ENCODE measurements at regions not wholly inside any gene's neighbourhood (a gene's known extent, or its start where the extent isn't known, plus 50 kb on each side); places are given as distances from the start of the nearest gene placed in this dataset.

DNA sequence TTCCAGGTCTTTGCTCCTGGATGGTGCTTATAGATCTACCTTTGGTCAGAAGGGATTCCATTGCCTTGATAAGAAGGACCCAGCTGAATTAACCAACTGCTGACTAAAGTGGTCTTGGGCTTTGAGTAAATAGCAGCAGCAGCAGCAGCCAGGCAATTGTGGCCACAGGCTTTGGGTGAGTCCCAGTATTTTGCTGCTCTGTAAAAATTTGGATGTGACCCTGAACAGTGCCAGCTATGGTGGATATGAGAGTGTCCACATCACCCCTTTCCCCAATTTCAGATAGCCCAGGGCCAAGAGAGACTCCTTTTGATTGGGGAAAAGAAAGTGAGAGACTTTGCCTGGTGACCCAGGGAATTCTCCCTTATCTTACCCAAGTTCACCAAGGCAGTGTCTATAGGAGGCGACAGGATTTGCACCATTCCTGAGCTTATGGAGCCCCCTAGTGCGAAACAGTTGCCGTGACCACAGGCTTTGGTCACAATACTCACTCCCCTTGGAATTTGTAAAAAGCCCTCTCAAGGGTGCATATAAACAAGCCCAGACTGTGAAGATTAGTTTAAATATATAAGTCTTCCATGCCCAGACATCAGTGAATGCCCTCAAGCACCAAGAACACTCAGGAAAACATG lies 518.0 kb downstream of the TMA16 start:
- Histone ChIP-seq H3K4me3 (replicated peaks; ENCODE audit: low read depth, low read length) (no peak overlapping the region), H3K36me3 (ENCODE audit: control insufficient read depth, insufficient read depth, low read length) (no peaks in the 10 kb centered on the region), H3K27me3 (replicated peaks; ENCODE audit: control insufficient read depth, insufficient read depth, low read length) (no peaks in the 10 kb centered on the region)
- no peak for DNase-seq (ENCODE audit: extremely low read depth, insufficient read length)
- TF ChIP-seq, protein P1, sequence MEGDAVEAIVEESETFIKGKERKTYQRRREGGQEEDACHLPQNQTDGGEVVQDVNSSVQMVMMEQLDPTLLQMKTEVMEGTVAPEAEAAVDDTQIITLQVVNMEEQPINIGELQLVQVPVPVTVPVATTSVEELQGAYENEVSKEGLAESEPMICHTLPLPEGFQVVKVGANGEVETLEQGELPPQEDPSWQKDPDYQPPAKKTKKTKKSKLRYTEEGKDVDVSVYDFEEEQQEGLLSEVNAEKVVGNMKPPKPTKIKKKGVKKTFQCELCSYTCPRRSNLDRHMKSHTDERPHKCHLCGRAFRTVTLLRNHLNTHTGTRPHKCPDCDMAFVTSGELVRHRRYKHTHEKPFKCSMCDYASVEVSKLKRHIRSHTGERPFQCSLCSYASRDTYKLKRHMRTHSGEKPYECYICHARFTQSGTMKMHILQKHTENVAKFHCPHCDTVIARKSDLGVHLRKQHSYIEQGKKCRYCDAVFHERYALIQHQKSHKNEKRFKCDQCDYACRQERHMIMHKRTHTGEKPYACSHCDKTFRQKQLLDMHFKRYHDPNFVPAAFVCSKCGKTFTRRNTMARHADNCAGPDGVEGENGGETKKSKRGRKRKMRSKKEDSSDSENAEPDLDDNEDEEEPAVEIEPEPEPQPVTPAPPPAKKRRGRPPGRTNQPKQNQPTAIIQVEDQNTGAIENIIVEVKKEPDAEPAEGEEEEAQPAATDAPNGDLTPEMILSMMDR (IDR thresholded peaks at IDR 0.05; ENCODE audit: insufficient read depth, low read length, poor library complexity, severe bottlenecking) = peak; percentile 32

DNA sequence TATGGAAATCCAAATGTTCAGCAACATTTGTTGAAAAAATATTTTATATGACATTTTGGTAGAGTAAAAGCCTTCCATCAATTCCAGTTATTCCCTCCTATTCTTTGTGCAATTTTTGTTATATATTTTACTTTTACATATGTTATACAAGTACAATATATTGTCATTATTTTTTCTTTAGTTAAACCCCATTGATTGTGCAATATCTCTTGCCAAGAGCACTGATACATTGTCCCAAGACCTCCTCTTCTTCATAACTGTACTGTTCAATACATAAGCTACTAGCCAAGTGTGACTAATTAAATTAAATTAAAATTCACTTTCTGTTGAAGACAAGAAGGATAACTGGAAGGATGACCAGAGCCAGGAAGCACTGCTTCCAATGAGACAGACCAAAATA lies 527.5 kb downstream of the TMA16 start:
- TF ChIP-seq, protein P1 (IDR thresholded peaks at IDR 0.05; ENCODE audit: insufficient read depth, low read length, poor library complexity, severe bottlenecking) = no peak
- no peak for DNase-seq (ENCODE audit: extremely low read depth, insufficient read length)
- H3K4me3 ChIP-seq (replicated peaks; ENCODE audit: low read depth, low read length) = no peak overlapping the region
- no peaks in the 10 kb centered on the region for H3K27me3 ChIP-seq (replicated peaks; ENCODE audit: control insufficient read depth, insufficient read depth, low read length)
- H3K36me3 ChIP-seq (ENCODE audit: control insufficient read depth, insufficient read depth, low read length) = no peaks in the 10 kb centered on the region

DNA sequence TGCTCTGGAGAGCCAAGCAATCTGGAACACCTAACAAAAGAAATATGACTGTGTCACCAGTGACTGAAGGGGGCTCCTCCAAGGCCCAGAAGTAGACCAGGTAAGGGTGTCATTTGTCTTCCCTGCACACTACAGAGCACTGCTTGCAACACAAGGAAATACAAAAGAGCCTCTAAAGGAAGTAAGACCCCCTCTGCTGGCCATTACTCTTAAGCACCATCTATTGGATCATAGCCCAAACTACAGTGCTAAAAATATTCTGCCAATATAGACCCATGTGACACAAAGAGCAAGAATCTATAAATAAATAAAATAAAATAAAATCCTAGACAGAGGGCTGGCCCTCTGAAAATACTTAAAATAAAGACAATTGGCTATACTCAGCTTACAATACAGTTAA lies 528.7 kb downstream of the TMA16 start:
- H3K27me3 ChIP-seq (replicated peaks; ENCODE audit: control insufficient read depth, insufficient read depth, low read length) = no peaks in the 10 kb centered on the region
- TF ChIP-seq, protein P1 (IDR thresholded peaks at IDR 0.05; ENCODE audit: insufficient read depth, low read length, poor library complexity, severe bottlenecking) = peak; percentile 46
- H3K36me3 ChIP-seq (ENCODE audit: control insufficient read depth, insufficient read depth, low read length) = no peaks in the 10 kb centered on the region
- no peak overlapping the region for H3K4me3 ChIP-seq (replicated peaks; ENCODE audit: low read depth, low read length)
- DNase-seq (ENCODE audit: extremely low read depth, insufficient read length) = no peak

DNA sequence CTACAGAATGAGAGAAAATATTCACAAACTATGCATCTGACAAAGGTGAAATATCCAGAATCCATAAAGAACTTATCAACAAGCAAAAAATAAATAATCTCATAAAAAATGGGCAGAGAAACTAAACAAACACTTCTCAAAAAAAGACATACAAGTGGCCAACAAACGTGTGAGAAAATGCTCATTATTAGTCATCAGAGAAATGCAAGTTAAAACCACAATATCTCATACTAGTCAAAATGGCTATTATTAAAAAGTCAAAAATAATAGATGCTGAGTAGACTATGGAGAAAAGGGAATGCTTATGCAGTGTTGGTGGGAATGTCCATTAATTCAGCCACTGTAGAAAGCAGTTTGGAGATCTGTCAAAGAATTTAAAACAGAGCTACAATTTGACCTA lies 533.3 kb downstream of the TMA16 start:
- Histone ChIP-seq H3K27me3 (replicated peaks; ENCODE audit: control insufficient read depth, insufficient read depth, low read length) (no peaks in the 10 kb centered on the region), H3K36me3 (ENCODE audit: control insufficient read depth, insufficient read depth, low read length) (no peaks in the 10 kb centered on the region), H3K4me3 (replicated peaks; ENCODE audit: low read depth, low read length) (no peak overlapping the region)
- TF ChIP-seq, protein P1 (IDR thresholded peaks at IDR 0.05; ENCODE audit: insufficient read depth, low read length, poor library complexity, severe bottlenecking) = no peak
- DNase-seq (ENCODE audit: extremely low read depth, insufficient read length) = no peak

DNA sequence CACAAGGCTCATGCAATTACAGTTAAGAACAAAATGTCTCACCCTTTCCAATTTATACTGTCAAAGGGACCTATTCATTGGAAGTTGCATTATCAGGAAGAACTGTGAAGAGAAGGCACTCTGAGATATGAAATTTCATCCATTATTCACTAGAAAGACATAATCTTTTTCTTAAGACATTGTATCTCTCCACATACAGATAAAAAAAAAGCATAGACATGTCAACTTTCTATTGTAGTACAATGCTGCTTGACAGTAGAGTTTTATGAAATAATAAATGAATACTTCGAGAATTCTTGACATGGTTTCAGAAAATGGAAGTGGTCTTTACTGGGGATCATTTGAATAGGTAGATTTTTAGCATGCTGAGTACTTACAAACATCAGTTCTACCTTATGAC lies 545.0 kb downstream of the TMA16 start:
- DNase-seq (ENCODE audit: extremely low read depth, insufficient read length) = no peak
- Histone ChIP-seq H3K36me3 (ENCODE audit: control insufficient read depth, insufficient read depth, low read length) (no peaks in the 10 kb centered on the region), H3K4me3 (replicated peaks; ENCODE audit: low read depth, low read length) (no peak overlapping the region), H3K27me3 (replicated peaks; ENCODE audit: control insufficient read depth, insufficient read depth, low read length) (no peaks in the 10 kb centered on the region)
- TF ChIP-seq, protein P1 (IDR thresholded peaks at IDR 0.05; ENCODE audit: insufficient read depth, low read length, poor library complexity, severe bottlenecking) = no peak

All from GM06990 (cell line).